Mesenteric fat pad (tissue), 1 donor: ENCODE measurements at regions not wholly inside any gene's neighbourhood (a gene's known extent, or its start where the extent isn't known, plus 50 kb on each side); places are given as distances from the start of the nearest gene placed in this dataset.
"Not testable (repeated sequence)": the region's sequence is repeated elsewhere in the genome, so short reads cannot be mapped to it uniquely, and the experiment has no call there.

Experiments used
- DNase-seq: peaks from one replicate; pipeline ENCODE4 v3.0.0-alpha.2; 2020; ENCODE audit warnings: low spot score
- donor health status: DM: yes; HTN: yes; CAD: no.

- not testable (repeated sequence) for DNase-seq
Measured at GRCh38 chr16:29115802-29116141, 130.9 kb downstream of the LAT start.

DNA sequence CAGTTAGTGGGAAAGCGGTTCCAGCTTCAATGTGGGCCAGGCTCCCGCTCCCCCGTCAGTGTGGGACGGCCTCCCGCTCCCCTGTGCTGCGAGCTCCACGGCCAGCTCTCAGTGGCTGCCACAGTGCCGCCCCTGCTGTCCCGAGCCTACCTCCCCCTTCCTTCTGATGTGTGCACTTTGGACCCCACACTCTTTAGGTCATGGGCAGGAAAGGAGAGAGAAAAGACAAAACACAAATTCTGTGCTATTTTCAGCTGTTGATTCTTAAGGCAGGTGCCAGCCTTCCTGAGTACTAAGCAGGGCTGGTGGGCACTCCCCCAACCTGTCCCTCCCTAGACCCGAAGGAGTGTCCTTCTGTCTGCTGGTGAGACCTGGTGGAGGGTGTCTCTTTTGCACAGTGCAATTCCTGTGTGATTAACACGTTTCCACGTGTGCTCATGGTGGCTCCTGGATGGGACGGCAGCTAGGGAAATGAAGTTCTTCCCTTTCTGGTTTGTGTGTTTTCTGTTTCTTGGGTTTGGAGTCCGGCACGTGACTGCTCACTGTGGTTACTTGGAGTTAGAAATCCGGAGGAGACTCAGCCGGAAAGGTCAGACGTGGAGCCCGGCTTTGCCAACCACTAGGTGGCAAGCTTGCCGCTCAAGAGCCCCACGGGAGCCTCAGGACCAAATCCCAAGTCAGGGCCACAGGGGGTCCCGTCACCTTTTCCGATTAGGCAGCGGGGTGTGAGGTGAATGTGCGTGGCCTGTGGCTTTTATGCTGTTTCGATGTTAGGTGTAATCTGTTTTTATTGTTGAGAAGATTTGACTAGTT is 130.3 kb downstream of the LAT start:
- peak; percentile 84 for DNase-seq

GRCh38 chr16:29114574-29114973 is 129.7 kb downstream of the LAT start:
- DNase-seq, result no peak

GRCh38 chr16:29113446-29113845 is 128.6 kb downstream of the LAT start:
- not testable (repeated sequence) for DNase-seq

GRCh38 chr16:29112755-29113347 is 128.0 kb downstream of the LAT start:
- DNase-seq, result no peak

DNA sequence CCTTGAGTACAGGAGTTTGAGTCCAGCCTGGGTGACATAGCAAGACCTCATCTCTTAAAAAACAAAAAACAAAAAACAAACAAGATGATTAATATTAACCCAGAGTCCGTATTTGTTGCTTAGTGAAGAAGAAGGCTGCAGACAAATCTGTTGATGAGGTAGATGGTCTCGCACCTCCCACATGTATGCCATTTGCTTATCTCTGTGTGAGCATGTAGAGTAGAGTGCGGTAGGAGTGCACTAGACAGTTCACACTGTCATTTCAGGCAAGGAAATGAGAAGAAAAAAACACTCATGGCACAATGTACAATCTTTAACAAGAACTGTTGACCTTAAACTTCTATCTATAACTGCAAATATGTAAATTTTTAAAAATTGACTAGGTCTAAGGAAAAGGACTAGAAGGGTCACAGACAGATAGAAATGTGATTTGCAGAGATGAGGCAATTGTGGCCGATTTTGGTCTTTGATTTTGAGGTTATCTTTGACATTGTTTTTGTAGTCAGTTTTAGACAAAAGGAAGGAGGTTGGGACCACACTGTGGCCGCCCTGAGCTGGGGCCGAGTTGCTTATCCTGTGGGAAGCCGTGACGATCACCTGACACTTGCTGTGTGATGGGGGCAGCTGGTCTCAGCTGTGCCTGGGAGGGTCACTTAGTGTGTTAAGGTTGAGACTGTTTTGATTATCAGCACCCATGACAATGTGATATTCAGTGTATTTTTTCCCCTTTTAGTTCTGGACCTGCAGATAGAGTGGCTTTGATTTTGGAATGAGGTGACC is 127.2 kb downstream of the LAT start:
- not testable (repeated sequence) for DNase-seq

DNA sequence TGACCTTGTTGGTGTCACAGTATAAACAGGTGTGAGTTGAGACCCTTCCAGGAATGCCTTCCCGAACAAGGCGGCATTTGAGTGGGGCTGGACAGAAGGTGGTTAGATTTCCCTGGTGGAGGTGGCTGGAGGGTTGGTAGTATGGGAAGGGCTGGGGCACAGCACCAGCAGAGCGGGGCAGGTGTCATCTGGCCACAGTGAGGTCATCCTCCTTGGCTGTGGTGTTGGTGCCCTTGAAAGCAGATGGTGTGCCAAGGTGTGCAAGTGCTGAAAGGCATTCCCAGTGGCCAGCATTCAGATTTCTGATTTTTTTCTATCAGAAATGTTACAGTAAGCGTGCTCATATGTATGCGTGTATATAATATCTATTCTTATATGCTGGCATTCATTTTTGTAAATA is 126.6 kb downstream of the LAT start:
- DNase-seq, result no peak

DNA sequence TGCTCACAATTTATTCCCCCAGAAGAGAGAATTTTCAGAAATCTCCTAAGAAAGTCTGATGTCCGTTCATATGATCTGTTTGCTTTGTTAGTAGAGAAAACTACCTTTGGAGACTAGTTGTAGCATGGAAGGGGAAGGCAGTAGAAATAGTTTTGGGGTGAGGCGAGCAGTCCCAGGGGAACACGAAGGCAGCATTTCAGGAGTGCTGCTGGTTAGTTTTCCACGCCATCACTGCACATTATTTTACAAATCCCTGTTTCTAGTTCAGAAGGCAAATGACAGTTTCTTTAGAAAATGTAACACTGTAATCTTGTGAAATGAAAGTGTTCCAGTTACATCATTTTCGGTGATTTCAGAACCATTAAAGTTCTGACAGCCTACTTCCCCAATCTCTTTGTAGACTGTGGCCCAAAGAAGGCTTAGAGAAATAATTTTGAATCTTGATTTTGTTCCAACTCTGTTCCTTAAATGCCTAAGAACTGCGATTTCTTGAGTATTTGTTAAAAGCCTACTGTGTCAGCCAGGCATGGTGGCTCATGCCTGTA is 123.8 kb downstream of the LAT start:
- not testable (repeated sequence) for DNase-seq

DNA sequence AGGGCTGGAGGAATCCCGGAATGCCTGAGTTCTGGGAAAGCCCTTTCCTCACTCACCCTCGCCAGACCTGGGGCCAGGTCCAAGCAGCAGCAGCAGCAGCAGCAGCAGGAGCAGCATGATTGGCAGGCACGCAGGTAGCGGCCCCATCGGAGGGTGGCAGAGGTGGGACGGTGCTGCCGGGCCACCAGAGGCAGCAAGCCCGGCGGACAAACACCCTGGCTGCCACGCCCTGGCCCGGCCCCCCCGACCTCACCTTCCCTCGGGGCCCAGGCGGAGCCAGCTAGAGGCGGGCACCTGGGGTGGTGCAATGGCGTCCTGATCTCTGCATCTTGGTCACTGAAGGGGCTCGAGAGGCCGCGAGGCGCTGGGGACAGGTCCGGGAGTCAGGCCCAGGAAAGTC is 122.4 kb downstream of the LAT start:
- DNase-seq, result no peak

GRCh38 chr16:29106259-29106908 is 121.5 kb downstream of the LAT start:
- not testable (repeated sequence) for DNase-seq

- DNase-seq, result not testable (repeated sequence)
Measured at GRCh38 chr16:29104600-29104999, 119.7 kb downstream of the LAT start.

DNA sequence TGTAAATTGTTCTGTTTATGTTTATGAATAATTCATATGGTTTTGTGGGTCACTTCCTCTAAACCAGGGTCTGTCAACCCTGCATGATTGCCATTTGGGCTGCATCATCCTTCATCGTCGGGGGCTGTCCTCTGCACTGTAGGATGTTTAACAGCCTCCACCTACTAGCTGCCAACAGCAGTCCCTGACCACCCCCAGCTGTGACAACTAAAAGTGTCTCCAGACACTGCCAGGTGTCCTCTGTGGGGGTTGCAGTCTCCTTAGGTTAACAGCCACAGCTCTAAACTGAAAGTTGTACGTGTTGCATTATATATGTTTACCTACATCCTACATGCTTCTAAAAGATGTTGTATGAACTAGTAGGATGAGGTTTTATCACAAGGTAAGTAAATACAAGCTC is 113.1 kb downstream of the LAT start:
- DNase-seq, result not testable (repeated sequence)

GRCh38 chr16:29094729-29095624 is 110.1 kb downstream of the LAT start:
- DNase-seq, result not testable (repeated sequence)

DNA sequence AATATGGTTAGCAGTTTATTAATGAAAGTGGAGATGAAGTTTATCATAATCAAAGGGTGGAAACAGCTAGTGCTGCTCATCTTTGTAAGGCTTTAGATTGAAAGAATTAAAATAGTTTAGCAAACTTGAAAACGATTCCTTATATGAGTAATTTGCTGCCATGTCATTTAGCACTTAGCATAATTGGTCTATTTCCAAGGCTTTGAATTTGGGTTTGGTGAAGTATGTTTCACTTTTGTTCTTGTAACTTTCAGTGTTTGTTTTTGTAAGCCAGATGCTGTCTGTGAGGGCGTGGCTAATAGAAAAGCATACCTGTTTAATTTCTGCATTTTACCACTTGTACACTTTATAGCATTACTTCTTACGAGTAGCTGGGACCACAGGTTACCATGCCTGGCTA is 109.5 kb downstream of the LAT start:
- not testable (repeated sequence) for DNase-seq

DNA sequence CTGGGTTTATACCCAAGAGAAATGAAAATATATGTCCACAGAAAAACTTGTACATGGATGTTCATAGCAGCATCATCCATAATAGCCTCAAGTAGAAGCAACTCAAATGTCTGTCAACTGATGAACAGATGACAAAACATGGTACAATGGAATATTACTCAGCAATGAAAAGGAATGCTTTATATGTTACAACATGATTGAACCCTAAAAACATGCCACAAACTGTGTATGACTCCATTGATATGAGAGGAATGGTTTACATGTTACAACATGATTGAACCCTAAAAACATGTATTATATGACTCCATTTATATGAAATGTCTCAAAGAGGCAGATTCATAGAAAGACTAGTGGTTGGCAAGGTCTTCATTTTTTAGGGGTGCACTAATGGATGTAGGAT is 104.8 kb downstream of the LAT start:
- not testable (repeated sequence) for DNase-seq

- not testable (repeated sequence) for DNase-seq
Measured at GRCh38 chr16:29087673-29088072, 102.8 kb downstream of the LAT start.

DNA sequence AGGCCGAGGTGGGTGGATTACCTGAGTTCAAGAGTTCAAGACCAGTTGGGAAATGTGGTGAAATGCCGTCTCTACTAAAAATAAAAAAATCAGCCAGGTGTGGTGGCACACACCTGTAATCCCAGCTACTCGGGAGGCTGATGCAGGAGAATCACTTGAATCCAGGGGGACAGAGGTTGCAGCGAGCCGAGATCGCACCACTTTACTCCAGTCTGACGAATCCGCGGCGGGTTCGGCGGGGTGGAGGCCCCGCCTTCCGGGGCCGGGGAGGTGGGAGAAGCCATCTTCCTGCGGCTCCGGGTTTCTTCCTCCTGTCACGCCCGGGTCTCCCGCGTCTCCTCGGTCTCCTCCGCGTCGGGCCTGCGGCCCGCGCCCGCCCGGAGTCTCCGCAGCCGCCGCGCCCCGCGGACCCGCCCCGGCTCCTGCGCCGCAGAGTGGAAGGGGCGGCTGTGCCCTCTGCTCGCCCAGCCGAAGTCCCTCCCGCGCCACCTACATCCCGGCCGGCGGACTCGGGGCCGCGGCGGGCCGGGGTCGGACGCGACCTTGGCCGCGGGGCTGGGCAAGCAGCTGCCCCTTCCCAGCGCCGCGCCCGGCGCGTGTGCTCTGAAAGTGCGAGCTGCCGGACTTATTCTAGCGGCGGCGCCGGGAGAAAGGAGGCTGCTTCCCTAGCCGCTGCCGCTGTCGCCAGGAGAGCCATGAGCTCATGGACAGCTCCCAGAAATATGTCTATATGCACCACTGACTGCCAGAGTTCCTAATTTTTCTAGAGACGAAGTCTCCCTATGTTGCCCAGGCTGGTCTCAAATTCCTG is 97.2 kb downstream of the LAT start:
- not testable (repeated sequence) for DNase-seq

DNA sequence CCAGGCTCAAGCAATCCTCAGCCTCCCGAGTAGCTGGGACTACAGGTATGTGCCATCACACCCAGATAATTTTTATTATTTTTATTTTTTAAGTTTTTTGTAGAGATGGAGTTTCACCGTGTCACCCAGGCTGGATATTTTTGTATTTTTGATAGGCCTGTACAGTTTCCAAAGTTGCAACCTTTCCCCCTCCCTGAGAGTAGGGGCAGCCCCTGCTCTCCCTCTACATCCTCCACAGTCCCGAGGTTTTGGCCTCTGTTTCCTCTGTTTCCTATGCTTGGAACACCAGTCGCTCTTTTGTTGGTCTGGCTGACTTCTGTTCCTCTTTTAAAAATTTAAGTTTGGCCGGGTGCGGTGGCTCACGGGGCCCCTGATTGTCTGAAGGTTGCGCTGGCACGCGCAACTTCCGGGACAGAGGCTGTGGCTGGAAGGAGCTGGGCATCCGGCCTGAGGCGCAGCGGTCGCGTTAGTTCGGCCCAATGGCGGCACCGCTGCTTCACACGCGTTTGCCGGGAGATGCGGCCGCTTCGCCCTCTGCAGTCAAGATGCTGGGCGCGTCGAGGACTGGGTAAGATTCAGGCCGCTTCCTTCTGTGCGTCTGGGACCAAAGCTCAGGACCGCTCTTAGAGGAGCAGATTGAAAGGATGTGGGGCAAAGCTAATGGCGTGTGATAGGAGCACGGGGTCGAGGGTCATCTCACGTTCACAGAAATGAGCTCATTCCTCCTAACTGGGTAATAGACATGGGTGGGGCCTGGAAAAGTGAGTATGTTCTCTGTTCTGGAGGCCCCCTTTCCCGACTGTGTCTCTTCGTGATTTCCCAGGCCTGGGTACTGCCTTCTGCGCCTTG is 89.9 kb downstream of the LAT start:
- not testable (repeated sequence) for DNase-seq
